ENCODE measurements at regions not wholly inside any gene's neighbourhood (a gene's known extent, or its start where the extent isn't known, plus 50 kb on each side); places are given as distances from the start of the nearest gene placed in this dataset.
A peak's percentile ranks its signal among the peaks of the same experiment; 100 is the strongest.

DNA sequence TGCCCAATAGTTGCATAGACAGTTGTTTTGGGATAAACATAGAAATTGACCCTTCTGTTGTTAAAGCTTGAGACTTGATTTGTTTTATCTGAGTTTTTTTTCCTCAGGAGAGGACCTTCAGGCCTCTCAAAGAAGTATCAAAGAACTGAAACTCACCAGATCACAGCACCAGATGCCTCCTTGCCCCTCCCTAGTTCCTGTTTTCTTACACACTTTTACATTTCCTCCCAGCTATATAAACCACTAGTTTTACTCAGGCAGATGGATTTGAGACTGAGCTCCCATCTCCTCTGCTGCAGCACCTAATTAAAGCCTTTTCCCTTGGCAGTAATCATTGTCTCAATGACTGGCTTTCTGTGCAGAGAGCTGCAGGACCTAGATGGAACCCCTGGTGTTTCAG lies 150.6 kb upstream of the NRG3 start:
- H3K27ac ChIP-seq (ENCODE audit: low read depth, low read length, poor library complexity, severe bottlenecking): no peak overlapping the region
- CTCF ChIA-PET (ENCODE audit: unreplicated experiment): no interaction called here
- no peak overlapping the region for H3K4me3 ChIP-seq (ENCODE audit: low read depth, low read length, poor library complexity, severe bottlenecking)
- TF ChIP-seq, protein P1, sequence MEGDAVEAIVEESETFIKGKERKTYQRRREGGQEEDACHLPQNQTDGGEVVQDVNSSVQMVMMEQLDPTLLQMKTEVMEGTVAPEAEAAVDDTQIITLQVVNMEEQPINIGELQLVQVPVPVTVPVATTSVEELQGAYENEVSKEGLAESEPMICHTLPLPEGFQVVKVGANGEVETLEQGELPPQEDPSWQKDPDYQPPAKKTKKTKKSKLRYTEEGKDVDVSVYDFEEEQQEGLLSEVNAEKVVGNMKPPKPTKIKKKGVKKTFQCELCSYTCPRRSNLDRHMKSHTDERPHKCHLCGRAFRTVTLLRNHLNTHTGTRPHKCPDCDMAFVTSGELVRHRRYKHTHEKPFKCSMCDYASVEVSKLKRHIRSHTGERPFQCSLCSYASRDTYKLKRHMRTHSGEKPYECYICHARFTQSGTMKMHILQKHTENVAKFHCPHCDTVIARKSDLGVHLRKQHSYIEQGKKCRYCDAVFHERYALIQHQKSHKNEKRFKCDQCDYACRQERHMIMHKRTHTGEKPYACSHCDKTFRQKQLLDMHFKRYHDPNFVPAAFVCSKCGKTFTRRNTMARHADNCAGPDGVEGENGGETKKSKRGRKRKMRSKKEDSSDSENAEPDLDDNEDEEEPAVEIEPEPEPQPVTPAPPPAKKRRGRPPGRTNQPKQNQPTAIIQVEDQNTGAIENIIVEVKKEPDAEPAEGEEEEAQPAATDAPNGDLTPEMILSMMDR (conservative IDR thresholded peaks at IDR 0.05; ENCODE audit: low read length): no peak
- no peak for TF ChIP-seq EZH2phosphoT487 (IDR thresholded peaks at IDR 0.05; ENCODE audit: borderline replicate concordance, low read depth, low read length)
- DNase-seq (ENCODE audit: low spot score): peak; percentile 38
- no peak overlapping the region for H3K4me2 ChIP-seq (ENCODE audit: low read length)
- no peak overlapping the region for H2AFZ ChIP-seq (ENCODE audit: low read length)
- no peaks in the 10 kb centered on the region for H3K9me2 ChIP-seq (ENCODE audit: insufficient read depth, low read length)
- POLR2A ChIA-PET: no interaction called here
- H3K36me3 ChIP-seq (ENCODE audit: insufficient read depth, low read length): no peaks in the 10 kb centered on the region
- no peaks in the 10 kb centered on the region for H4K20me1 ChIP-seq (ENCODE audit: insufficient read depth, low read length)
- no peaks in the 10 kb centered on the region for H3K79me2 ChIP-seq (ENCODE audit: insufficient read depth, low read depth, low read length)
- no TSS peak for BruUV-seq (replicated peaks)
- H3K9me3 ChIP-seq (ENCODE audit: low read length): no peaks in the 10 kb centered on the region
- H3K4me1 ChIP-seq (ENCODE audit: insufficient read depth, low read length, poor library complexity, severe bottlenecking): no peaks in the 10 kb centered on the region
- intact Hi-C loops (cut with micrococcal nuclease; ENCODE audit: unreplicated experiment): no loop called here

DNA sequence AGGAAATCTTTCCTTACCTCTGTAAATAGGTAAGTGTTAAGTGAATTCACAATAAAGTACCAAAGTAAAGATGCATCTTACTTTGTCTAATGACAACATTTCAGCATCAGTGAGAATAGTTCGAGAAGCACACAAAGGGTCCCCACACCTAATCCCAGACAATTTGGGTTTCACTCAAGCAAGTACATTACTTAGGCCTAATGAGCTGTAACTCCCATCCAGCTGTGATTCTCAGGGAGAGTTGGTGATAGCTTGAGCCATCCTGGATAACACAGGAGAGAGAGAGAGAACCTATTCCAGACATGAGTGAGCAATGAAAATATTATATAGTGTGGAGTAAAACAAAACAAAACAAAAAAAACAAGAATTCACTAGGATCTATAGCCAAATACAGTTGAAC lies 149.1 kb upstream of the NRG3 start:
- Histone ChIP-seq H3K4me1 (ENCODE audit: insufficient read depth, low read length, poor library complexity, severe bottlenecking) (no peaks in the 10 kb centered on the region), H3K4me2 (ENCODE audit: low read length) (no peak overlapping the region), H2AFZ (ENCODE audit: low read length) (no peak overlapping the region), H3K9me3 (ENCODE audit: low read length) (no peaks in the 10 kb centered on the region), H3K9me2 (ENCODE audit: insufficient read depth, low read length) (no peaks in the 10 kb centered on the region), H4K20me1 (ENCODE audit: insufficient read depth, low read length) (no peaks in the 10 kb centered on the region), H3K4me3 (ENCODE audit: low read depth, low read length, poor library complexity, severe bottlenecking) (no peak overlapping the region), H3K27ac (ENCODE audit: low read depth, low read length, poor library complexity, severe bottlenecking) (no peak overlapping the region), H3K79me2 (ENCODE audit: insufficient read depth, low read depth, low read length) (no peaks in the 10 kb centered on the region), H3K36me3 (ENCODE audit: insufficient read depth, low read length) (no peaks in the 10 kb centered on the region)
- DNase-seq (ENCODE audit: low spot score): no peak
- no TSS peak for BruUV-seq (replicated peaks)
- ChIA-PET CTCF (ENCODE audit: unreplicated experiment) (no interaction called here), POLR2A (no interaction called here)
- TF ChIP-seq, protein P1 (conservative IDR thresholded peaks at IDR 0.05; ENCODE audit: low read length): no peak
- TF ChIP-seq EZH2phosphoT487 (IDR thresholded peaks at IDR 0.05; ENCODE audit: borderline replicate concordance, low read depth, low read length): no peak
- intact Hi-C loops (cut with micrococcal nuclease; ENCODE audit: unreplicated experiment): no loop called here

DNA sequence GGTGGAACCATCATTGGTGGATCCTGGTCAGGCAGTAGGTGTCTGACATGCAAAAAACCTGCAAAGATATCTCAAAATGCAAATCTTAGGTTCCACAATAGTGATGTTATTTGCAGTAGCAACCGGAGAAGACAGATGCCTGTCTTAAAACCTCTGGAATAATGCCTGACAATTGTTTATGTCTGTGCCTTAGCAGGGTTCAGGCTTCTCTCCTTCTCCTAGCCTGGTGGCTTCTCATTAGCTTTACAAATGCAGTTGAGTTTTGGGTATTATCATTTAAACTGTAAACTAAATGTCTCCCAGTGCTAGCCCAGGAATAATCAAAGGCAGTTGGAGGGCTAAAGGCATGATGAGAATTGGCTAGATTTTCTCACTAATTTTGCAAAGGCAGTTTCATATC lies 146.3 kb upstream of the NRG3 start:
- no peaks in the 10 kb centered on the region for H3K9me3 ChIP-seq (ENCODE audit: low read length)
- CTCF ChIA-PET (ENCODE audit: unreplicated experiment): no interaction called here
- POLR2A ChIA-PET: no interaction called here
- H4K20me1 ChIP-seq (ENCODE audit: insufficient read depth, low read length): no peaks in the 10 kb centered on the region
- intact Hi-C loops (cut with micrococcal nuclease; ENCODE audit: unreplicated experiment): no loop called here
- no peaks in the 10 kb centered on the region for H3K9me2 ChIP-seq (ENCODE audit: insufficient read depth, low read length)
- no peak overlapping the region for H3K4me3 ChIP-seq (ENCODE audit: low read depth, low read length, poor library complexity, severe bottlenecking)
- H2AFZ ChIP-seq (ENCODE audit: low read length): no peak overlapping the region
- TF ChIP-seq, protein P1 (conservative IDR thresholded peaks at IDR 0.05; ENCODE audit: low read length): no peak
- no peak for TF ChIP-seq EZH2phosphoT487 (IDR thresholded peaks at IDR 0.05; ENCODE audit: borderline replicate concordance, low read depth, low read length)
- H3K27ac ChIP-seq (ENCODE audit: low read depth, low read length, poor library complexity, severe bottlenecking): no peak overlapping the region
- no peaks in the 10 kb centered on the region for H3K36me3 ChIP-seq (ENCODE audit: insufficient read depth, low read length)
- no peak for DNase-seq (ENCODE audit: low spot score)
- BruUV-seq (replicated peaks): no TSS peak
- H3K79me2 ChIP-seq (ENCODE audit: insufficient read depth, low read depth, low read length): no peaks in the 10 kb centered on the region
- no peak overlapping the region for H3K4me2 ChIP-seq (ENCODE audit: low read length)
- H3K4me1 ChIP-seq (ENCODE audit: insufficient read depth, low read length, poor library complexity, severe bottlenecking): no peaks in the 10 kb centered on the region

All from OCI-LY7 (cell line).